ENCODE measurements at regions not wholly inside any gene's neighbourhood (a gene's known extent, or its start where the extent isn't known, plus 50 kb on each side); places are given as distances from the start of the nearest gene placed in this dataset.

- no peak for DNase-seq (ENCODE audit: low read depth)
- in situ Hi-C loops (cut with HindIII; ENCODE audit: low sequenced_read_pairs): no loop called here
- H3K4me3 ChIP-seq (ENCODE audit: low read depth, low read length): no peak overlapping the region
- TF ChIP-seq CTCF (IDR thresholded peaks at IDR 0.05; ENCODE audit: low read depth, low read length, missing control alignments): no peak
Observed at GRCh38 chr15:53038655-53038941, 248.5 kb upstream of the ONECUT1 start.

- no peak overlapping the region for H3K4me3 ChIP-seq (ENCODE audit: low read depth, low read length)
- no peak for DNase-seq (ENCODE audit: low read depth)
- in situ Hi-C loops (cut with HindIII; ENCODE audit: low sequenced_read_pairs): no loop called here
- TF ChIP-seq CTCF (IDR thresholded peaks at IDR 0.05; ENCODE audit: low read depth, low read length, missing control alignments): no peak
Observed at GRCh38 chr15:53037904-53038654, 247.9 kb upstream of the ONECUT1 start.

GRCh38 chr15:53036641-53037040 is 246.5 kb upstream of the ONECUT1 start:
- no peak overlapping the region for H3K4me3 ChIP-seq (ENCODE audit: low read depth, low read length)
- in situ Hi-C loops (cut with HindIII; ENCODE audit: low sequenced_read_pairs): no loop called here
- DNase-seq (ENCODE audit: low read depth): no peak
- TF ChIP-seq CTCF (IDR thresholded peaks at IDR 0.05; ENCODE audit: low read depth, low read length, missing control alignments): no peak

- DNase-seq (ENCODE audit: low read depth): no peak
- TF ChIP-seq CTCF (IDR thresholded peaks at IDR 0.05; ENCODE audit: low read depth, low read length, missing control alignments): no peak
- H3K4me3 ChIP-seq (ENCODE audit: low read depth, low read length): no peak overlapping the region
- in situ Hi-C loops (cut with HindIII; ENCODE audit: low sequenced_read_pairs): no loop called here
Observed at GRCh38 chr15:53034767-53035245, 244.7 kb upstream of the ONECUT1 start.

GRCh38 chr15:53033709-53034108 is 243.6 kb upstream of the ONECUT1 start:
- no peak for TF ChIP-seq CTCF (IDR thresholded peaks at IDR 0.05; ENCODE audit: low read depth, low read length, missing control alignments)
- no peak overlapping the region for H3K4me3 ChIP-seq (ENCODE audit: low read depth, low read length)
- in situ Hi-C loops (cut with HindIII; ENCODE audit: low sequenced_read_pairs): no loop called here
- no peak for DNase-seq (ENCODE audit: low read depth)

- no peak overlapping the region for H3K4me3 ChIP-seq (ENCODE audit: low read depth, low read length)
- DNase-seq (ENCODE audit: low read depth): no peak
- in situ Hi-C loops (cut with HindIII; ENCODE audit: low sequenced_read_pairs): no loop called here
- TF ChIP-seq CTCF (IDR thresholded peaks at IDR 0.05; ENCODE audit: low read depth, low read length, missing control alignments): no peak
Observed at GRCh38 chr15:53031469-53031868, 241.3 kb upstream of the ONECUT1 start.
